ENCODE measurements at regions not wholly inside any gene's neighbourhood (a gene's known extent, or its start where the extent isn't known, plus 50 kb on each side); places are given as distances from the start of the nearest gene placed in this dataset.

DNA sequence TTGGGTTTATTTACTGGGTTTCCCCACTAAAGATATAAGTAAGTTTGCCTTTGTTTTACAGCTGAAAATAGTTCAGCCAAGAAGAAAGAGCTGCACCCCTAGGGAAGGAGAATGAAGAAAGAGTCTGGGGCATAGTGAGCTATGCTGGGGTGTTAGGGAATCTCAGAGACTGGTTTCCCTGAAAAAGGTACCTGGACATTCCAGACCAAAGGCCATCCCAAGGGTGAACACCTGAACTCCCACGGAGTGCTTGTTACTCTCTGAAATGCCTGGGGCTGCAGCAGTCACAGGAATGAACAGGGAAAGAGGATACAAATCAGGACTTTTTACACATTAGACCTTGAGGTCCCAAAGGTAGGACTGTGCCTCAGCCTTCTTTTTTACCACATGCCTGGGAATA, 337.6 kb upstream of the SLC10A2 start:
- TF ChIP-seq GATA3 (IDR thresholded peaks at IDR 0.05; ENCODE audit: low read depth, low read length), result no peak
- TF ChIP-seq GATA2 (IDR thresholded peaks at IDR 0.05; ENCODE audit: low read depth, low read length), result no peak

DNA sequence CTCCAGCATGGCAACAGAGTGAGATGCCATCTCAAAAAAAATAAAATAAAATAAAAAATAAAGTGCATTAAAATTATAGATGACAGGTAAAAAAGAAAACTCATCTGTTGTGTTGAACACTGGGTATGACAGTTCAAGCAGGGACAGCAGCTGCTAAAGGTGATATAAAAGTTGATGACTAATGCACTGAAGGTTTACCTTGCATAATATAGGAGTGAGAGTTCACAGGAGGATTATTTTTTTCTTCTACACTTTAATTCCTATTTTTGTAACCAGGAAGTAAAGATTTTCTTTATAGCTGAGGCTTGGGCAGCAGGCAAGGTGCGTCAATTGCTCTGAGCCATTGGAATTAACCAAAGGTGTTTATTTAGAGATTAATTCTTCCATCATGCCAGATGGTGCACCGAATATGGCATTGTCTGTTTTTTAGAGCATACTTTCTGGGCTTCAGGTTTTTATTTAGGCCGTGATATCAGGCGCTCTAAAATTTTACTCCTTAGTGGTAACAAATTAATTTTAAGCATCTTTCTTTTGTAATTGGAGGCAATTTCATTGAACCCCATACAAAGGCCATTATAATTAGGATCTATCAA, 337.0 kb upstream of the SLC10A2 start:
- TF ChIP-seq GATA3 (IDR thresholded peaks at IDR 0.05; ENCODE audit: low read depth, low read length), result no peak
- no peak for TF ChIP-seq GATA2 (IDR thresholded peaks at IDR 0.05; ENCODE audit: low read depth, low read length)

DNA sequence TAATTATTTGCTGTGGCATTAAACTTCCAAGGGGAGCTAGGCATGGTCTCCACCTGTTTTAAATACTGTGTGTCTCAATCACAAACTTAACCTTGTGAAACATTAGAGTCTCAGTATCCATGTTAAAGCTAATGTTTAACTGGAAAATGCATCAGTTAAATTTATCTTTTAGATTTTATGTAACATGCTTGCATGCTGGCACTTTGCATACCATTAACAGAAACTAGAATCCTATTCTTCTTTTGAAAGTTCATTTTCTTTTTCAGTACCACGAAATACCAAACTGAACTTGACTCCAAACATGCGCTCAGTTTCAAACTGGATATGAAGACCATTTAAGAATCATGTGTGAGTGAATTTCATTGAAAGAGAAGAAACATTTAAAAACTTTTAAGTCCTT, 328.9 kb upstream of the SLC10A2 start:
- TF ChIP-seq GATA2 (IDR thresholded peaks at IDR 0.05; ENCODE audit: low read depth, low read length), result no peak
- TF ChIP-seq GATA3 (IDR thresholded peaks at IDR 0.05; ENCODE audit: low read depth, low read length), result no peak

DNA sequence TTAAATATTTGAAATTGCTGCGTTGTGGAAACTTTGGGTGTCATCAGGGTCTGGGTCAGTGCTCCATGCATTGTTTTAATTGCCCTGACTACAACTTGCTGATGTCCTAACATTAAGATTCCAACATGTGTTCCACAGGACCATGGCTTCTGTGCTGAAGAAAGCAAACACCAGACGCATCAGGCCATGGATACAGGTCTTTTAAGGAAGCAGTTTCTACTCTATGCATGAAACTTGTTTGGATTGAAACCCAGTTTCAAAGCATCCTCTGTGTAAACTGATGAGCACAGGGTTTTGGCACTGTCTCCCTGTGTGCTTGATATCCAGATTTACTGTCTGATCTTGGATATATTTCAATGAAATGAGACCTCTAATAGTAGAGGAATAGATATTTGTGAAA, 328.4 kb upstream of the SLC10A2 start:
- TF ChIP-seq GATA2 (IDR thresholded peaks at IDR 0.05; ENCODE audit: low read depth, low read length) (no peak), GATA3 (IDR thresholded peaks at IDR 0.05; ENCODE audit: low read depth, low read length) (no peak)

DNA sequence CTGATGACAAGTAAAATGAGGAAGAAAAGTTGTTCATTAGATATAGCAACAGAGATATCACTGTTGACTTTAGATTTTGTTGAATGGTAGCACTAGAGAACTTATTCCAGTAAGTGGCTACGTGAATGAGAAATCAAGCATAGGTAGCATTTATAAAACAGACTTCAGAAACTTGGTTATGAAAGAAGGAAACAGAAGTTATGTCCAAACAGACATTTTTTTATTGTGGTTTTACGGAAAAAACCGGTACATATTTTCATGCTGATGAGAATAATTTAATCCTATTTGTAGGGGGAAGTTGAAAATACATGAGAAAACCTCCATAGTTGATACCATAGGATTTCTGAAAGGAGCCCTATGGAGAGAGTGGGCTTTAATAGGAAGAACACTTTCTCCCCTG, 325.7 kb upstream of the SLC10A2 start:
- TF ChIP-seq GATA3 (IDR thresholded peaks at IDR 0.05; ENCODE audit: low read depth, low read length), result no peak
- TF ChIP-seq GATA2 (IDR thresholded peaks at IDR 0.05; ENCODE audit: low read depth, low read length), result no peak

DNA sequence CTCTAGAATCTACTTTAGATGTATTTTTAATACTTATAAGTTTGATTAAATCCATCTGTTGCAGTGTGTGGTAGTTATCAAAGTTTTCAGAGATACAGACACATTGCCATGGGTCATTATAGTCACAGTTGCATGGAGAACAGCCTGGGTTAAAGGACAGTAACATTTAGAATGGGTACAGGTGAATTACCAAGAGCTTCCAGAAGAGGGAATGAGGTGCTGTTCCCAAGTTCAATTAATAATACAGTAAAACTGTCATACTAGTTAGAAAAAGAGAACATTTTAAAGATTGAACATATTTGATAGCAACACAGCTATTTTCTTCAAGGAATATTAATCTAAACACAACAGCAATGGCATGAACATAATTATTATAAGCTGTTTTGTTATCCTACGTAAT, 322.6 kb upstream of the SLC10A2 start:
- TF ChIP-seq GATA2 (IDR thresholded peaks at IDR 0.05; ENCODE audit: low read depth, low read length) (no peak), GATA3 (IDR thresholded peaks at IDR 0.05; ENCODE audit: low read depth, low read length) (no peak)

DNA sequence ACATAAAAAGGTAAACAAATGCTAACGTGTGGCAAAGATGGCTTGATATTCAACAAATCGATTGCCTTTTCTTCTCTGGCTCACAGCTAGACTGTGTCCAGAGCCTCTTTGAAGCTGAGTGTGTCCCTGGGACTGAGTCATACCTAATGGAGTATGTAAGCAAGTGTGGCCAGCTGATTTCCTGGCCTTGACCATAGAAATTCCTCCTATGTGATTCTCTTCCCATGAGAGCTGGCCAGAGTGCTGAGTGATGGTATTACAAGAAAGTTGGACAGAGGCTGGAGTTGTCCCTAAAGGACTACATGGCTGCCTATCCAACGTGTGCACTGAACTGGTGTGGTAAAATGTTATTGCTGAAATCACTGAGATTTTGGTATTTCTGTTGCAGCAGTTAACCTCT, 320.1 kb upstream of the SLC10A2 start:
- TF ChIP-seq GATA2 (IDR thresholded peaks at IDR 0.05; ENCODE audit: low read depth, low read length) (no peak), GATA3 (IDR thresholded peaks at IDR 0.05; ENCODE audit: low read depth, low read length) (no peak)

DNA sequence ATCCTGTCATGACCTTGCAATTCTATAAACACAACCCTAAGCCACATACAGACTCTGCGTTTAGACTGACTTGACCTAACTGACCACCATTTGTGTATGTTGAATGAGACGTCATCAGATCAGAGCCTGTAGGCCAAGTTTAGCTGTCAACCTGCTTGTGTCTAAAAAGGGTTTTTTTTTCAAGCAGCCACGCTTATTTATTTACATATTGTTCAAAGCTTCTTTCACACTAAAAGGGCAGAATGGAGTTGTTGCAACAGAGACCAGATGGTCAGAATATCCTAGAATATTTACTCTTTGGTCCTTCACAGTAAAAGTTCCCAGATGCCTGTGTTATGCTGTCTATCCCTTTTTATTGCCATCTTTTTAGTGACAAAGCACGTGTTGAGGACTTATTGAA, 307.7 kb upstream of the SLC10A2 start:
- TF ChIP-seq GATA3 (IDR thresholded peaks at IDR 0.05; ENCODE audit: low read depth, low read length) (no peak), GATA2 (IDR thresholded peaks at IDR 0.05; ENCODE audit: low read depth, low read length) (no peak)

DNA sequence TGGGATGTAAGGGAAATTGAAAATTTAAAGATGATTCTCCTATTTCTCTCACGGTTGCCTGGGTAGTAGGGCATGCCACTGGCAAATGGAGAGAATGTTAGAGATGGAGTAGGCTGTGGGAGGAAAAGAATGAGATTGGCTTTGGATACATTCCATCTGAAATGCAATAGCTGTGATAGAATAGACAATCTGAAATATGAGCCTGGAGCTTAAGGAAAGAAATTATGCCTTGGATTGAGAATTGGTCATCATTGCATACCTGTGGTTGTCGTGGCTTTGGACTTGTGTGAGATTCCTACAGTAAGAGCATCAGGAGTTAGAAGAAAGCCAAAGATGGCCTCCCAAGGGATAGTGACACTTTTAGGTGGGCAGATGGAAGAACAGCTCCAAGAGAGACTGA, 305.1 kb upstream of the SLC10A2 start:
- TF ChIP-seq GATA3 (IDR thresholded peaks at IDR 0.05; ENCODE audit: low read depth, low read length) (no peak), GATA2 (IDR thresholded peaks at IDR 0.05; ENCODE audit: low read depth, low read length) (no peak)

DNA sequence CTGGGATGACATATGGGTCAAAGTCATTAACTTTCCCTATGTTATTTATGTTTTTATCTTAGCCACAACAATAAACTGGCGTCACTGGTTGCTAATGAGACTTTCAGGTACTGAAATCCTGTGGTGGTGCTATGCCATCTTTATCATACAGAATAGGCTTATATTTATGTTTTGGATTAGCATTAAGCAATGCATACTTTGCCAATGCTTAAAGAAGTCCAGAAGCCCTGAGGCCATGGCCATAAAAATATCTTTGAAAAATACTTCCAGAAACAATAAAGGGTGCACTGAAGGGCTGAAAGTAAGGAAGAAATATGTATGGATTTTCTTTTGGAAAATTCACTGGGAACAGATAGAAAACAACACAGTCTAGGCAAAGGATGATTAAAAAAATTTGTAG, 304.6 kb upstream of the SLC10A2 start:
- TF ChIP-seq GATA2 (IDR thresholded peaks at IDR 0.05; ENCODE audit: low read depth, low read length), result no peak
- no peak for TF ChIP-seq GATA3 (IDR thresholded peaks at IDR 0.05; ENCODE audit: low read depth, low read length)

DNA sequence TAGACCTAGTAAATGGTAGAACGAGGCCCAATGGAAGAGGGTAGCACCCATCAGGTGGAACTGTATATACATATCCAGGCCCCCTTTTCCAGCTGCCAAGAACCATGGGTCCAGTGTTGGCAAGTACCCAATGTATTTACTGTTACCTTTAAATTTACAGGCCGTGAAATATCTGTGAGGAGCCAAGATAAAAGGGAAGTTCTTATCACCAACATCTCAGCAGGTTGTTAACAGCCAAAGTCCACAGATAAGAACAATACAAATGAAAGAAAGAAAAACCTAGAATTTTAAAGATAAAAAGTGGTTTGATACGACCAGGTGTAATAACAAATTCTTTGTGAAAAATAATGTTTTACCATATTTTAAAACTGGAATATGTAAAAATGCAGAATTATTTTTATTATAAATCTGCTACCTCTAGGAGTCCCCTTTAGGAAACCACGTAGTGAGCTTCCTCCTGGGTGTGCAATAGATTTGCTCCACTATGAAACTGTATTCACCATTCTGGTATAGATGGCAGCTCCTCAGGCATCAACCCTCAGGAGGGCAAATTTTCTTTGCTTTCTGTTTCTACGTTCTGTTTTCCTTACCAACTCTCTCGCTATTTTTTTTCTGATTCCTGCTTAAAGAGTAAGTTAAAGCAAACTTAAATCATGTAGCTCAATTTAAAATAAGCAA, 292.2 kb upstream of the SLC10A2 start:
- no peak for TF ChIP-seq GATA2 (IDR thresholded peaks at IDR 0.05; ENCODE audit: low read depth, low read length)
- TF ChIP-seq GATA3 (IDR thresholded peaks at IDR 0.05; ENCODE audit: low read depth, low read length), result peak; percentile 23; the same call in 1 of the 2 replicates

DNA sequence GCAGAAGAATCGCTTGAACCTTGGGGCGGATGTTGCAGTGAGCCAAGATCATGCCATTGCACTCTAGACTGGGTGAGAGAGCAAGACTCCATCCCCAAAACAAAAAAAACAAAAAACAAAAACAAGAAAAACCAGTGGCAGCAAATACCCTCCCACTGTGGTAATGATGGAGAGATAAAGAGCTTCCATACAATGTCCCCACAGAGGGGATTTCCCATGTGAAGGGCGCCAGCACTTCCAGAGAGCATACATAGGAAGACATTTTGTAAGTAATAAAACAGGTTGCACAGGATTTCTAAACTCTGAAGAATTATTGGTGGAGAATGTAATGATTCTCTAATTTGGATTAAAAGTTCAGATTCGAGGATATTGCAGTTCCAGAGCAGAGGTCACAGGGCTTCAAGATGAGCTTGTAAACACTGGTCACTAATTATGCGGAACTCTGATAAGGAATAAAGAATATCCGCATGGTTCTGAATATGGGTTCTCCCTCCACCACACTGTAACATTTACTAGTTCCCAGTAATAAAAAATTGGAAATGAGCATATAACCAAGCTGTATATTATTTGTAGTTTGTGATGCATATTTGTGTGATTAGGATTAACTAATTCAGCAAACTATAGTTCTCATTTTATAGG, 290.1 kb upstream of the SLC10A2 start:
- TF ChIP-seq GATA3 (IDR thresholded peaks at IDR 0.05; ENCODE audit: low read depth, low read length), result no peak
- no peak for TF ChIP-seq GATA2 (IDR thresholded peaks at IDR 0.05; ENCODE audit: low read depth, low read length)

DNA sequence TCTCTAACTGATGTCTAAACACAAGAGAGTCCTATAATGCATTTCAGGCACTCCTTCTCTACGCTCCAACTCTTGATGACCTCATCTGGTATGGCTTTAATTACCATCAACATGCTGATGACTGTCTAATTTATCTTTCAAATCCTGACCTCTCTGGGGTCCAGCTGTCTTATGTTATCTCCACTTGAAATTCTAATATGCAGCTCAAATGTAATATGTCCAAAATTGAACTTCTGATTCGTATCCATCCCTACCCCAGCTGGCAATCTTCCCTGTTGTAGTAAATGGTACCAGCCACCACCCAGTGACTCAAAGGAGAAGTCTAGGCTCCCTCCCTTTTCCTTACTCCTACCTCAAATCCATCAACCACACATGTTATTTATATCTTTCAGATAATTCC, 288.0 kb upstream of the SLC10A2 start:
- TF ChIP-seq GATA3 (IDR thresholded peaks at IDR 0.05; ENCODE audit: low read depth, low read length) (peak; percentile 93), GATA2 (IDR thresholded peaks at IDR 0.05; ENCODE audit: low read depth, low read length) (peak; percentile 90)

DNA sequence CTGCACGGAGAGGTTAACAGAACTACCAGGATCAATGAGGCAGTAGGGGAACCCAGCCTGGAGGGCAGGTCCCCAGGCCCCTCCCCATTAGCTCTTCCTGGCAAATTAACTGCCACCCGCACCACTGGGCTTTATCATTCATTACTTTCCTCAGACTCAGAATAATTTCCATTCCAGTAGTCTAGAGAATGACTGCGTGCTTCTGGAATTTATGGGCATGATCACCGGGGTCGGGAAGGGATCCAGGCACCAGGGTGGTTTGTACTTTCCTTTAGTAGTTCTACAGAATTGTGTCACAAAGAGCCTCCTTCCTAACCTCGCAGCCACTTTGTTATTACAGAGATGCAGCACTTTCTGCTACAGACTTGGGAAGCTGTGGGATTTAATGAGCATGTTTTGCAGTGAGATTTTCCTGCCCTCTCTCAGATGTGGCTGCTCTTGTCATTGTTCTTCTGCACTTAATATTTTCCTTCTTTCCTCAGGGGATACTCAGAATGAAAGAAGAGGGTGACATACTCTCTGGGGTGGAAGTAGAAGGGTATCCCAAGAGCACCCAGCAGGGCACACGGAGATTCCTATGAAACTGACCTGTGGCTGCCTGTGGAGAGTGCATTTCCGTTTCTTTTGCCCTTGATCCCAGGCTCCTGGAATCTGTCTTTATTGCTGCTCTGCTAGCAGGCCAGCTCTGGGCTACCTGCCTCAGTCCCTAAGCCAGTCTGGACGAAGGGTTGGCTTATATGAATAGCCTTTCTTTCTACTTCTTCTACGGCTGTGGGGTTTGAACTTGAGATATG, 285.0 kb upstream of the SLC10A2 start:
- TF ChIP-seq GATA3 (IDR thresholded peaks at IDR 0.05; ENCODE audit: low read depth, low read length) (no peak), GATA2 (IDR thresholded peaks at IDR 0.05; ENCODE audit: low read depth, low read length) (no peak)

Measured in SH-SY5Y (cell line).